MV-4-11 (cell line): ENCODE measurements at regions not wholly inside any gene's neighbourhood (a gene's known extent, or its start where the extent isn't known, plus 50 kb on each side); places are given as distances from the start of the nearest gene placed in this dataset.

Experiments
- DNase-seq: peaks from one replicate; lab custom pipeline; 2025; lab: John Stamatoyannopoulos, UW

- DNase-seq = no peak
Measured at GRCh38 chr15:94912760-94913159, 681.4 kb downstream of the MCTP2 start.

- DNase-seq = no peak
Measured at GRCh38 chr15:94917068-94917467, 685.7 kb downstream of the MCTP2 start.

- DNase-seq = no peak
Measured at GRCh38 chr15:94921936-94922335, 690.6 kb downstream of the MCTP2 start.

GRCh38 chr15:94924057-94924456, 692.7 kb downstream of the MCTP2 start:
- no peak for DNase-seq

- no peak for DNase-seq
Measured at GRCh38 chr15:94924971-94925598, 693.7 kb downstream of the MCTP2 start.

GRCh38 chr15:94925680-94926079, 694.3 kb downstream of the MCTP2 start:
- DNase-seq = no peak

GRCh38 chr15:94927003-94927402, 695.6 kb downstream of the MCTP2 start:
- DNase-seq = no peak

- DNase-seq = no peak
Measured at GRCh38 chr15:94929282-94929681, 697.9 kb downstream of the MCTP2 start.

GRCh38 chr15:94930441-94930840, 699.1 kb downstream of the MCTP2 start:
- DNase-seq = no peak

GRCh38 chr15:94930960-94931359, 699.6 kb downstream of the MCTP2 start:
- no peak for DNase-seq

- DNase-seq = no peak
Measured at GRCh38 chr15:94934440-94934839, 703.1 kb downstream of the MCTP2 start.

GRCh38 chr15:94937242-94937641, 705.9 kb downstream of the MCTP2 start:
- DNase-seq = no peak

GRCh38 chr15:94943888-94944287, 712.5 kb downstream of the MCTP2 start:
- DNase-seq = no peak

GRCh38 chr15:94951538-94951937, 720.2 kb downstream of the MCTP2 start:
- no peak for DNase-seq

GRCh38 chr15:94963953-94964352, 732.6 kb downstream of the MCTP2 start:
- no peak for DNase-seq

GRCh38 chr15:94965593-94965992, 734.2 kb downstream of the MCTP2 start:
- DNase-seq = no peak

GRCh38 chr15:94968133-94968532, 736.8 kb downstream of the MCTP2 start:
- DNase-seq = no peak

GRCh38 chr15:94970096-94970495, 738.7 kb downstream of the MCTP2 start:
- no peak for DNase-seq

GRCh38 chr15:94970802-94971201, 739.4 kb downstream of the MCTP2 start:
- no peak for DNase-seq

- DNase-seq = no peak
Measured at GRCh38 chr15:94972314-94972713, 741.0 kb downstream of the MCTP2 start.

- DNase-seq = no peak
Measured at GRCh38 chr15:94987085-94987484, 755.7 kb downstream of the MCTP2 start.

GRCh38 chr15:94991718-94992117, 760.4 kb downstream of the MCTP2 start:
- no peak for DNase-seq

GRCh38 chr15:95009635-95010034, 778.3 kb downstream of the MCTP2 start:
- no peak for DNase-seq

GRCh38 chr15:95013381-95013780, 782.0 kb downstream of the MCTP2 start:
- no peak for DNase-seq
